ENCODE measurements at regions not wholly inside any gene's neighbourhood (a gene's known extent, or its start where the extent isn't known, plus 50 kb on each side); places are given as distances from the start of the nearest gene placed in this dataset.
"Not testable (repeated sequence)": the region's sequence is repeated elsewhere in the genome, so short reads cannot be mapped to it uniquely, and the experiment has no call there.

GRCh38 chr16:25571712-25572111 is 120.0 kb upstream of the HS3ST4 start:
- TF ChIP-seq CTCF (conservative IDR thresholded peaks at IDR 0.05; ENCODE audit: low read depth, low read length): no peak
- no peak for DNase-seq (ENCODE audit: low read depth)

GRCh38 chr16:25570131-25570530 is 121.6 kb upstream of the HS3ST4 start:
- DNase-seq (ENCODE audit: low read depth): no peak
- no peak overlapping the region for H3K4me3 ChIP-seq (ENCODE audit: low read depth, low read length)
- no peak for TF ChIP-seq CTCF (conservative IDR thresholded peaks at IDR 0.05; ENCODE audit: low read depth, low read length)

More at GRCh38 chr16:25571712-25572111, 120.0 kb upstream of the HS3ST4 start:
- H3K4me3 ChIP-seq (ENCODE audit: low read depth, low read length): no peak overlapping the region

GRCh38 chr16:25568991-25569390 is 122.8 kb upstream of the HS3ST4 start:
- no peak for TF ChIP-seq CTCF (conservative IDR thresholded peaks at IDR 0.05; ENCODE audit: low read depth, low read length)
- no peak overlapping the region for H3K4me3 ChIP-seq (ENCODE audit: low read depth, low read length)
- DNase-seq (ENCODE audit: low read depth): no peak

- no peak for DNase-seq (ENCODE audit: low read depth)
- no peak overlapping the region for H3K4me3 ChIP-seq (ENCODE audit: low read depth, low read length)
- TF ChIP-seq CTCF (conservative IDR thresholded peaks at IDR 0.05; ENCODE audit: low read depth, low read length): no peak
Measured at GRCh38 chr16:25566183-25566582, 125.6 kb upstream of the HS3ST4 start.

- TF ChIP-seq CTCF (conservative IDR thresholded peaks at IDR 0.05; ENCODE audit: low read depth, low read length): no peak
- H3K4me3 ChIP-seq (ENCODE audit: low read depth, low read length): no peak overlapping the region
- no peak for DNase-seq (ENCODE audit: low read depth)
Measured at GRCh38 chr16:25563700-25564099, 128.1 kb upstream of the HS3ST4 start.

- not testable (repeated sequence) for H3K4me3 ChIP-seq (ENCODE audit: low read depth, low read length); DNase-seq (ENCODE audit: low read depth)
Measured at GRCh38 chr16:25561723-25562122, 130.0 kb upstream of the HS3ST4 start.

GRCh38 chr16:25556968-25557312 is 134.8 kb upstream of the HS3ST4 start:
- DNase-seq (ENCODE audit: low read depth): not testable (repeated sequence)

GRCh38 chr16:25556289-25556967 is 135.3 kb upstream of the HS3ST4 start:
- DNase-seq (ENCODE audit: low read depth); H3K4me3 ChIP-seq (ENCODE audit: low read depth, low read length): not testable (repeated sequence)

More at GRCh38 chr16:25556968-25557312, 134.8 kb upstream of the HS3ST4 start:
- H3K4me3 ChIP-seq (ENCODE audit: low read depth, low read length): not testable (repeated sequence)

Measured in epithelial cell of proximal tubule (primary cell).